LNCAP (cell line): ENCODE measurements at regions not wholly inside any gene's neighbourhood (a gene's known extent, or its start where the extent isn't known, plus 50 kb on each side); places are given as distances from the start of the nearest gene placed in this dataset.

Experiments
- CTCF ChIP-seq: fragments of 450-650 bp; IDR thresholded peaks from 2 replicates; pipeline ENCODE4 v1.5.1; 2017; ENCODE audit warnings: mild to moderate bottlenecking

- no peak for TF ChIP-seq CTCF
Measured at GRCh38 chr2:59912042-59912441, 641.4 kb downstream of the BCL11A start.

- no peak for TF ChIP-seq CTCF
Measured at GRCh38 chr2:59910166-59910565, 643.3 kb downstream of the BCL11A start.

- TF ChIP-seq CTCF = no peak
Measured at GRCh38 chr2:59909147-59909546, 644.3 kb downstream of the BCL11A start.

GRCh38 chr2:59905731-59906130 is 647.7 kb downstream of the BCL11A start:
- TF ChIP-seq CTCF = no peak

GRCh38 chr2:59903994-59904544 is 649.4 kb downstream of the BCL11A start:
- no peak for TF ChIP-seq CTCF

- TF ChIP-seq CTCF = no peak
Measured at GRCh38 chr2:59900728-59901452, 652.6 kb downstream of the BCL11A start.

- TF ChIP-seq CTCF = no peak
Measured at GRCh38 chr2:59899692-59900091, 653.8 kb downstream of the BCL11A start.
